ENCODE measurements at regions not wholly inside any gene's neighbourhood (a gene's known extent, or its start where the extent isn't known, plus 50 kb on each side); places are given as distances from the start of the nearest gene placed in this dataset.
"Not testable (repeated sequence)": the region's sequence is repeated elsewhere in the genome, so short reads cannot be mapped to it uniquely, and the experiment has no call there.

- not testable (repeated sequence) for TF ChIP-seq CTCF (optimal IDR thresholded peaks at IDR 0.05 in 1 of 3, IDR thresholded peaks at IDR 0.05 in 1 of 3, conservative IDR thresholded peaks at IDR 0.05 in 1 of 3; ENCODE audit: extremely low read depth in 1 of 3, insufficient read depth in 2 of 3, low read length in 3 of 3); EZH2 (IDR thresholded peaks at IDR 0.05; ENCODE audit: low read length)
Measured at GRCh38 chr2:87643165-87643564, 104.7 kb upstream of the PLGLB2 start.
